HEK293 (cell line): ENCODE measurements at regions not wholly inside any gene's neighbourhood (a gene's known extent, or its start where the extent isn't known, plus 50 kb on each side); places are given as distances from the start of the nearest gene placed in this dataset.

Experiments
- BCL11B ChIP-seq: fragments of 450-650 bp; formaldehyde crosslinking; IDR thresholded peaks from 2 replicates; pipeline ENCODE4 v1.5.1; 2016; ENCODE audit warnings: low read depth, missing biosample characterization, missing genetic modification characterization
- BCL6B ChIP-seq: fragments of 450-650 bp; formaldehyde crosslinking; IDR thresholded peaks from 2 replicates; pipeline ENCODE4 v1.5.1; 2017; ENCODE audit warnings: missing biosample characterization, missing genetic modification characterization
- KLF1 ChIP-seq: fragments of 450-650 bp; formaldehyde crosslinking; IDR thresholded peaks from 2 replicates; pipeline ENCODE4 v1.5.1; 2016; ENCODE audit warnings: missing biosample characterization, missing genetic modification characterization
- KLF17 ChIP-seq: fragments of 450-650 bp; formaldehyde crosslinking; IDR thresholded peaks from 2 replicates; pipeline ENCODE4 v1.5.1; 2016; ENCODE audit warnings: missing biosample characterization, missing genetic modification characterization
- KLF9 ChIP-seq: fragments of 450-650 bp; formaldehyde crosslinking; IDR thresholded peaks from 2 replicates; pipeline ENCODE4 v1.5.1; 2016; ENCODE audit warnings: missing biosample characterization, missing genetic modification characterization, low read depth
- MEIS1 ChIP-seq: sonication (generic); formaldehyde crosslinking; IDR thresholded peaks from 2 replicates; pipeline ENCODE4 v1.8.1; 2022; ENCODE audit warnings: missing genetic modification reagents, mild to moderate bottlenecking, borderline replicate concordance
- PRDM1 ChIP-seq: fragments of 450-650 bp; formaldehyde crosslinking; IDR thresholded peaks from 2 replicates; pipeline ENCODE4; 2016; ENCODE audit warnings: missing biosample characterization, missing genetic modification characterization
- PRDM2 ChIP-seq: fragments of 450-650 bp; formaldehyde crosslinking; IDR thresholded peaks from 2 replicates; pipeline ENCODE4 v1.5.1; 2016; ENCODE audit warnings: missing biosample characterization, missing genetic modification characterization, borderline replicate concordance
- PRDM6 ChIP-seq: fragments of 450-650 bp; formaldehyde crosslinking; IDR thresholded peaks from 2 replicates; pipeline ENCODE4 v1.5.1; 2017; ENCODE audit warnings: missing biosample characterization, missing genetic modification characterization
- REPIN1 ChIP-seq: fragments of 450-650 bp; formaldehyde crosslinking; IDR thresholded peaks from 2 replicates; pipeline ENCODE4 v1.5.1; 2017; ENCODE audit warnings: missing biosample characterization, missing genetic modification characterization, low read depth
- SP7 ChIP-seq: fragments of 450-650 bp; formaldehyde crosslinking; IDR thresholded peaks from 2 replicates; pipeline ENCODE4 v1.5.1; 2016; ENCODE audit warnings: missing biosample characterization, missing genetic modification characterization
- WT1 ChIP-seq: fragments of 450-650 bp; formaldehyde crosslinking; IDR thresholded peaks from 2 replicates; pipeline ENCODE4 v1.5.1; 2016; ENCODE audit warnings: missing biosample characterization, missing genetic modification characterization
- ZBTB44 ChIP-seq: fragments of 450-650 bp; IDR thresholded peaks from 2 replicates; pipeline ENCODE4 v1.5.1; 2018; ENCODE audit warnings: missing biosample characterization, mild to moderate bottlenecking, missing genetic modification characterization
- ZNF148 ChIP-seq: fragments of 450-650 bp; formaldehyde crosslinking; IDR thresholded peaks from 2 replicates; pipeline ENCODE4 v1.5.0; 2017; ENCODE audit warnings: missing biosample characterization, missing genetic modification characterization, borderline replicate concordance
- ZNF184 ChIP-seq: fragments of 450-650 bp; IDR thresholded peaks from 2 replicates; pipeline ENCODE4 v1.5.1; 2018; ENCODE audit warnings: missing biosample characterization, mild to moderate bottlenecking, missing genetic modification characterization
- ZNF19 ChIP-seq: fragments of 450-650 bp; formaldehyde crosslinking; IDR thresholded peaks from 2 replicates; pipeline ENCODE4; 2016; ENCODE audit warnings: missing biosample characterization, missing genetic modification characterization, low read depth
- ZNF223 ChIP-seq: fragments of 450-650 bp; formaldehyde crosslinking; IDR thresholded peaks from 2 replicates; pipeline ENCODE4 v1.5.1; 2016; ENCODE audit warnings: missing biosample characterization, missing genetic modification characterization
- ZNF266 ChIP-seq: fragments of 450-650 bp; formaldehyde crosslinking; IDR thresholded peaks from 2 replicates; pipeline ENCODE4 v1.5.1; 2016; ENCODE audit warnings: missing biosample characterization, missing genetic modification characterization, low read depth
- ZNF280C ChIP-seq: fragments of 450-650 bp; formaldehyde crosslinking; IDR thresholded peaks from 2 replicates; pipeline ENCODE4 v1.5.1; 2016; ENCODE audit warnings: missing biosample characterization, missing genetic modification characterization
- ZNF341 ChIP-seq: fragments of 450-650 bp; formaldehyde crosslinking; IDR thresholded peaks from 2 replicates; pipeline ENCODE4; 2016; ENCODE audit warnings: low read depth, missing biosample characterization, missing genetic modification characterization
- ZNF664 ChIP-seq: fragments of 450-650 bp; formaldehyde crosslinking; IDR thresholded peaks from 2 replicates; pipeline ENCODE4 v1.5.1; 2016; ENCODE audit warnings: missing biosample characterization, missing genetic modification characterization
- ZNF747 ChIP-seq: fragments of 450-650 bp; formaldehyde crosslinking; IDR thresholded peaks from 2 replicates; pipeline ENCODE4 v1.5.1; 2016; ENCODE audit warnings: missing biosample characterization, missing genetic modification characterization
- ZNF792 ChIP-seq: fragments of 450-650 bp; formaldehyde crosslinking; IDR thresholded peaks from 2 replicates; pipeline ENCODE4 v1.5.1; 2016; ENCODE audit warnings: missing biosample characterization, missing genetic modification characterization
- ZNF843 ChIP-seq: fragments of 450-650 bp; formaldehyde crosslinking; IDR thresholded peaks from 2 replicates; pipeline ENCODE4 v1.5.1; 2016; ENCODE audit warnings: missing biosample characterization, missing genetic modification characterization

GRCh38 chr17:71870546-71870862, 250.3 kb upstream of the SOX9 start (continued):
- TF ChIP-seq PRDM2 (no peak), ZNF843 (tag by site-specific recombination) (peak; percentile 86), MEIS1 (CRISPR knock-in tag) (0 out of 2 replicates have a peak, but pooled peaks have one; percentile 47), ZBTB44 (tag by site-specific recombination) (no peak), REPIN1 (no peak), ZNF664 (no peak), WT1 (tag by site-specific recombination) (peak; percentile 64), ZNF223 (tag by site-specific recombination) (no peak), PRDM6 (tag by site-specific recombination) (peak; percentile 26; the same call in 1 of the 2 replicates), ZNF148 (tag by site-specific recombination) (no peak), ZNF266 (tag by site-specific recombination) (no peak), PRDM1 (tag by site-specific recombination) (no peak), ZNF184 (tag by site-specific recombination) (no peak), KLF17 (tag by site-specific recombination) (peak; percentile 69; the same call in 1 of the 2 replicates), ZNF280C (tag by site-specific recombination) (no peak), ZNF19 (no peak), BCL6B (no peak), BCL11B (tag by site-specific recombination) (peak; percentile 78; the same call in 1 of the 2 replicates), ZNF341 (0 out of 2 replicates have a peak, but pooled peaks have one; percentile 7), SP7 (tag by site-specific recombination) (peak; percentile 97), ZNF747 (tag by site-specific recombination) (no peak), KLF9 (peak; percentile 38; the same call in 1 of the 2 replicates), KLF1 (tag by site-specific recombination) (peak; percentile 79), ZNF792 (tag by site-specific recombination) (no peak)
